ENCODE measurements at regions not wholly inside any gene's neighbourhood (a gene's known extent, or its start where the extent isn't known, plus 50 kb on each side); places are given as distances from the start of the nearest gene placed in this dataset.

DNA sequence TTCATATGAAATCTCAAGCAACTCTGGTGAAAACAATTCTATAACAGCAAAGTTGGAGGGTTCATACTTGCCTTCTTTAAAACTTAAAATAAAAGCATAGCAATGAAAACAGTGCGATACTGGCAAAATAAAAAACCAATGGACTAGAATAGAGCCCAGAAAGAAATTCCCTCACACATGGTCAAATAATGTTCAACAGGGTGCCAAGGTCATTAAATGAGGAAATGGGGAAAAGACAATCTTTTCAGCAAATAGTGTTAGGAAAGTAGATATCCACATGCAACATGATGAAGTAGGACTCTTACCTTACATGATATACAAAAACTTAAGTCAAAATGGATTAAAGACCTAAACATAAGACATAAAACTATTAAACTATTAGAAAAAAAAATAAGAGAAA lies 970.2 kb upstream of the AGA start:
- no peak for DNase-seq (ENCODE audit: low read depth)

DNA sequence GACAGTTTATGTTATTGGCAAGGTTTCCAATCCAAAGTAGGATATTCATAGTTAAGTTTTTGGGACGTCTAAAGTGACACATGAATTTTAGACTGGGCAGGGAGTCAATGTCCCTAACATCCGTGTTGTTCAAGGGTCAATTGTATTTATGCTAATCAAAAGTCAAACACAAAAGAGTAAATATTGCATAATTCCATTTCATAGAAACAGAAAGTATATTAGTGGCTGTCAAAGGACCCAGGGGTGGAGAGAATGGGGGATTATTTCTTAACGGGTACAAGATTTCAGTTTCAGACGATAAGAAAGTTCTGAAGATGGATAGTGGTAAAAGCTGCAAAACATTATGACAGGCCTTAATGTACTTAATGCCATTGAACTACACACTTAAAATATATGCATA lies 971.8 kb upstream of the AGA start:
- no peak for DNase-seq (ENCODE audit: low read depth)

DNA sequence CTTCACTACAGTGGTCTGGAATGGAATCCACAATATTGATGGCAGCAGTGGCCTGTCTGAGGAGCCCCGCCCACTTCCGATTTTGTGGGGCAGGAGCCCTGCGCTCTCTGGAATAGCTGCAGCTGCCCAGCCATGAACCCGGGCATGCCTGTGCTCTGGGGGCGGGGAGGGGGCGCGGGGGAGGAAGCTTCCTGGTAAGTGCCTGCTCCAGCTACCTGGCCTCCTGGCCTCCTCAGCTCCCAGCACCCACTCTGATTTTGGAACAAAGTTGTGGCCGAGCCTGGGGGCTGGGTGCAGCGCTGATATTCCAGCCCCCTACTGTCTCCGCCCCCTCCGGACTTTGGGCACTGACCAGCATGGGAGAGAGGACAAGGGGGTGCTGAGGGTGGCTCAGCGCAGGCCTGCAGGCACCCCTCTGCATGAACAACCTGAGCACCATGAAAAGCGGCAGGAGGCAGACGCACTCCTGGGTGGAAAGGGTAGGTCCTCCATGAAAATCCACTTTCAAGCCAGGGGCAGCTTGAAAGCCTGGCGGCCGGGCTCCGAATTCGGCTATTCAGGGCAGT lies 972.7 kb upstream of the AGA start:
- DNase-seq (ENCODE audit: low read depth) = no peak

GRCh38 chr4:178415925-178416324 lies 973.7 kb upstream of the AGA start:
- no peak for DNase-seq (ENCODE audit: low read depth)

DNA sequence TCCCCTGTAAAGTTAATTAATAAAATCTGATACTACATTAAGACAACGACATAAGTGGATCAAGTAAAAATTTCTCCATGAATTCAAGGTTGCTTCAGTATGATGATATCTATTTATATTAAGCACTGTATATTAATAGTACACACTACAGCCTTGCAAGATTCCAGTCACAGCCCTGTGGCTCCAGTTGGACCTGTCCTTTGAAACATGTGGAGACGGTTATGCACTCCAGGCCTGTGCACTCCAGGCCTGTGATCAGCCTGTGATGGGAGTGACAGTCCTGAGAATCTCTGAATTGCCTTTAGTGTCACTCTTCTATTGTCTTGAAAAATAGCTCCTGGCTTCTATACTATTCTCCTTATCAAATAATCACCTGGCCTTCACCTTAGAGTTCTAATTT lies 981.1 kb upstream of the AGA start:
- no peak for DNase-seq (ENCODE audit: low read depth)

DNA sequence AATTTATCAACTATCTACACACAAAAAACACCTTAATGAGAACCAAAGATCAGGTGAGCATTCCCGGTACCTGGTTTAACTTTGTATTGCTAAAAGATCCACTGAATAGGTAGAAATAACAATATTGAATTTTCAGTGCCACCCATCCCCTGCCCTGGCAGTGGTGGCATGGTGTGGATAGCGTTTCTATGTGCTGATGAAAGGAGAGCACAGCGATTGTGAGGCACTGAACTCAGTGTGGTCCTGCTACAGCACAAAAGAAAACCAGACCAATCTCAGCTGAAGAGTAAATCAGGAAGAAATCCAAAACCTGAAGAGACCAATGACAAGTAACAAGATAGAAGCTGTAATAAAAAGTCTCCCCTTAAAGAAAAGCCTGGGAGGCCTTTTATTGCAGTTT lies 984.6 kb upstream of the AGA start:
- DNase-seq (ENCODE audit: low read depth) = no peak

GRCh38 chr4:178427663-178428062 lies 985.4 kb upstream of the AGA start:
- no peak for DNase-seq (ENCODE audit: low read depth)

DNA sequence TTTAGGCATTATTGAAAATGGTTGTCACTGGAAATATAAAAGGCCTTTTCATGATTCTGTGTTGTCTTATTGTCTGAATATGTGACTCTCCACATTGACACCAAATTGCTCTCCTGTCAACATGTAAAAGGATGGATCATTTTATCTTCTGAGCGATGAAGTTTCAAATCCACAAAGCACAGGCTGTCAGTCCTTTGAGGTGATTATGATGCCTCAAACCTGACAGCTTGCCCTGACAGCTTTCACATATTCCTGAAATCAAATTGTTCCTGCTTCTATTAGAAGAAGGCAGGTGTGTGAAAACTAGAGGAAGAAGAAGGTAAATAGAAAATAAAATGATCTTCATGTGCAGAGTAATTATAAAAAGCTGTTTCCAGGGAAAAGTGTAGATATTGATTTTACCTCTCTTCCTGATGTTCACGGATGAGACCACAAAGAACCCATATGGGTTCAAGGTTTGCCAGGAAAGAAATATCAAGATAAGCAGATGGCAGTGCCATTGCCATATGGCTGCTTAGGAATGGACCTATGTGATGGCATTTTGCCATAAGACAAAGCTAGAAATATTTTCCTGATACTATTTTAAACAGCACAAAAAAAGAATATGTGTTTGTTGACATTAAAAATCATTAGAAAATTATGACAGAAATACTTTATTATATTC lies 1006.3 kb upstream of the AGA start:
- no peak for DNase-seq (ENCODE audit: low read depth)

DNA sequence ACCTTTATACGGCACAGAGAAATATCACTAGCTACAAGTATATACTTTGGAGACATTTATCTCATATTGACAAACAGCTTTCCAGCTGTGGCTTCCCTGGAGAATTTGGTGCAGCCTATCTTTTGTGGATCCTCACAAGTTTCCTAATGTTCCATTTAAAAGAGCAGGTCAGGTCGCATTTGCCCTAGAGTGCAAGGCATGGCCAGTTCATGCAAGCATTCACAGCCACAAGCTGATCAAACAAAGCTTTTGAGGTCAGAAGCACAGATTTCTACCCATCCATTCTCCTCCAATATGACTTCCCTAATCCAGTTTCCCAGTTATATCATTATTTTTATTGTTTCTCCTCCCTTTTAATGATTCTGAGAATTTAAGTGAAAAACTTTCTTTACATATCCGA lies 1008.4 kb upstream of the AGA start:
- DNase-seq (ENCODE audit: low read depth) = no peak

DNA sequence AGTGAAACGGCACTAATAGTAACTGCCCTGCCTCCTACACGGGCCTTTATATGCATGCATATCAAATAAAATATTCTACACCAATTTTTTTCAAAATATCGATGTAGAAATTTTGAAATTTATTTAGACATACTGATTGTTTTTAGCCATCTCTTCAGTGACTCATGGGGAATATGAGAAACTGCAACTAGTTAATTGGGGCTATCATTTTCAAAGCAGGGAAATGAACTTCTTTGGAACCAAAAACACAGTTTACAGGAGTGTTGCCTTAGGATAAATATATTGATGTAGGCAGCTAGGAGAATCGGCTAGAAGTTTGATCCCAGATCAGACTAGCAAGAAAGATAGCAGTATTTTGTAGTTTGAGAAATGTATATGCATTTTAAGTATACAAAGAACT lies 1010.8 kb upstream of the AGA start:
- no peak for DNase-seq (ENCODE audit: low read depth)

GRCh38 chr4:178457286-178457685 lies 1015.0 kb upstream of the AGA start:
- no peak for DNase-seq (ENCODE audit: low read depth)

DNA sequence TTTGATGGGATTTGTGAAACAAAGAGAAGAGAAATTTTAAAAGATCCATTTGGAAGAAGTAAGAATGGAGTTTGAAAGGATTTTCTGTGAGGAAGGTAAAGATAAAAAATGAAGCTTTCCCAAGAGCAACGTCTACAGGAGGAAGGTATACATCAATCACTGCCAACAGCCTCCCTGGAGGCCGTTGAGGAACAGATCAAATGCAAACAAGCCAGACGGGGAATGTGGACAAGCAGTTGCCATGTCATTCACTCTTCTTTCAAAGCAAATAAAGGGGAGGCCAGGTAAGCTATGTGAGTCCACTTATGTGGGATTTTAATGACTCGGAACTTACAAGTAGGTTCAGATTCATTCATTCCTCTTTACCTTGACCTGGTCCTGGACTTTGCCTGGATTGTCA lies 1020.5 kb upstream of the AGA start:
- DNase-seq (ENCODE audit: low read depth) = no peak

DNA sequence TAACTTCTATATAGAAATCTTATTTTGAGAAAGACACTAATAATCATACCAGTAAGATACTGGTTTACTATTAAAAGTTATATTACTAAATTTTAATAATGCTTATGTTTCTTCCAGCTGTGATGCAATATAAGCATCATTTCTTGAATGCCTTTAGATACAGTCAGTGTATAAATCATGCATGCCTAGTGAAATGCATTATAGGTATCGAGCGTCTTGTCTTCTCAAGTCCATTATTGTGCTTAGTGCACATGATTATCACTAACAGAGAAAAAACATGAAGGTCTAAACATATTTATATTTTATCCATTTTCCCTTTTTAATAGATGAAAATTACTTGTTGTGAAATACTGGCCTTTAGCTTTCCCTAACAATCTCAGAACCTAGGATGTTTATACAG lies 1021.5 kb upstream of the AGA start:
- no peak for DNase-seq (ENCODE audit: low read depth)

GRCh38 chr4:178470996-178471784 lies 1029.0 kb upstream of the AGA start:
- no peak for DNase-seq (ENCODE audit: low read depth)

DNA sequence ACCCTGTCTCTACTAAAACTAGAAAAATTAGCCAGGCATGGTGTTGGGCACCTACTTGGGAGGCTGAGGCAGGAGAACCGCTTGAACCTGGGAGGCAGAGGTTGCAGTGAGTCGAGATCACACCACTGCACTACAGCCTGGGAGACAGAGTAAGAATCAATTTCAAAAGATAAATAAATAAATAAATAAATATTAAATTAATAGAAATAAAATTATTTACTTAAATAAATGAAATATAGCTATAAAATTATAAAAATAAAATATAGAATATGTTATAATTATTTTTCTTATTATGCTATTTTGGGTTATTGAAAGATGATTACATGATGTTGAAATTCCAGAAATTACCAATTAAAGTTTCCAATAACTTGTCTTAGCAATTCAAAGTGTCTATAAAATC lies 1029.8 kb upstream of the AGA start:
- DNase-seq (ENCODE audit: low read depth) = no peak

- DNase-seq (ENCODE audit: low read depth) = no peak
Measured at GRCh38 chr4:178480105-178480504, 1037.9 kb upstream of the AGA start.

- no peak for DNase-seq (ENCODE audit: low read depth)
Measured at GRCh38 chr4:178480881-178481280, 1038.6 kb upstream of the AGA start.

GRCh38 chr4:178481564-178481963 lies 1039.3 kb upstream of the AGA start:
- DNase-seq (ENCODE audit: low read depth) = no peak

DNA sequence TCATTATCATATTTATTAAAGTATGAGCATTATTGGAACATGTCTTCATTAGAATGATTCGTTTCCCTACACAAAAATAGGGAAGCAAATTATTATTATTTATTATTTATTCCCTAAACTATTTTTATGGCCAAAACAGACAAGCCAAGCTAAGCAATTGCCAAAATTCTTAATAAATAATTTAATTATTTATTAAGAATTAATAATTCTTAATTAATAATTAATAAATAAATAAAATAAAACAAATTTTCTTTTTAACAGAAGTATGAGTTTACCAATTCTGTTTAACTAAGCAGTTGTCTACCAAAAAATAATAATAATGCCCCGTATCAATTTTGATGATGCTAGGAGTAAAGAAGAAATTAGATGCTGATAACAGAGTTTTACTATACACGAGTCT lies 1080.8 kb upstream of the AGA start:
- DNase-seq (ENCODE audit: low read depth) = no peak

GRCh38 chr4:178535939-178536579 lies 1093.8 kb upstream of the AGA start:
- DNase-seq (ENCODE audit: low read depth) = no peak

GRCh38 chr4:178553201-178553600 lies 1111.0 kb upstream of the AGA start:
- DNase-seq (ENCODE audit: low read depth) = no peak

- no peak for DNase-seq (ENCODE audit: low read depth)
Measured at GRCh38 chr4:178554352-178554751, 1112.1 kb upstream of the AGA start.

GRCh38 chr4:178556796-178557195 lies 1114.6 kb upstream of the AGA start:
- no peak for DNase-seq (ENCODE audit: low read depth)
